Neural progenitor cell (in vitro differentiated cells): ENCODE measurements at regions not wholly inside any gene's neighbourhood (a gene's known extent, or its start where the extent isn't known, plus 50 kb on each side); places are given as distances from the start of the nearest gene placed in this dataset.

ENCODE experiments used
- DNase-seq: peaks from one replicate; pipeline ENCODE4 v3.0.0-alpha.2; 2016; ENCODE audit warnings: low spot score
- H2AFZ ChIP-seq: fragments of 200-600 bp; sonication (generic); replicated peaks from 2 replicates; pipeline ENCODE4 v1.6.1; 2016; ENCODE audit warnings: antibody characterized with exemption
- H3F3A ChIP-seq: fragments of 200-600 bp; sonication (generic); 2 replicates; pipeline ENCODE4 v1.6.1; 2016; ENCODE audit warnings: antibody characterized with exemption, low read depth
- H3K27ac ChIP-seq: fragments of 200-600 bp; sonication (generic); 2 replicates; pipeline ENCODE4 v1.5.1; 2016; ENCODE audit warnings: mild to moderate bottlenecking
- H3K27me3 ChIP-seq: fragments of 200-600 bp; sonication (generic); 2 replicates; pipeline ENCODE4 v1.6.1; 2016; ENCODE audit warnings: mild to moderate bottlenecking, moderate library complexity
- H3K36me3 ChIP-seq: fragments of 200-600 bp; sonication (generic); 2 replicates; pipeline ENCODE4 v1.5.1; 2016
- H3K4me1 ChIP-seq: fragments of 200-600 bp; sonication (generic); 2 replicates; pipeline ENCODE4 v1.6.1; 2016; ENCODE audit warnings: mixed run types
- H3K4me2 ChIP-seq: fragments of 200-600 bp; sonication (generic); 2 replicates; pipeline ENCODE4 v1.6.1; 2016
- H3K4me3 ChIP-seq: fragments of 200-600 bp; sonication (generic); 2 replicates; pipeline ENCODE4 v1.5.1; 2016
- H3K79me2 ChIP-seq: fragments of 200-600 bp; sonication (generic); 2 replicates; pipeline ENCODE4 v1.6.1; 2016; ENCODE audit warnings: low read depth
- H3K9ac ChIP-seq: fragments of 200-600 bp; sonication (generic); 2 replicates; pipeline ENCODE4 v1.6.1; 2016
- H3K9me3 ChIP-seq: fragments of 200-600 bp; sonication (generic); 2 replicates; pipeline ENCODE4 v1.5.1; 2016; ENCODE audit warnings: low read depth
- H4K20me1 ChIP-seq: fragments of 200-600 bp; sonication (generic); 2 replicates; pipeline ENCODE4 v1.6.1; 2016; ENCODE audit warnings: low read depth
- H3K27ac Mint-ChIP-seq: 3 replicates; pipeline ENCODE4 v1.8.0; 2021; ENCODE audit warnings: mixed read lengths
- H3K27me3 Mint-ChIP-seq: 2 replicates; pipeline ENCODE4 v1.8.0; 2022; ENCODE audit warnings: low read depth, mild to moderate bottlenecking, inconsistent platforms, moderate library complexity, mixed read lengths; ENCODE audit not compliant: insufficient read depth
- H3K36me3 Mint-ChIP-seq: 3 replicates; pipeline ENCODE4 v1.8.0; 2021; ENCODE audit warnings: mixed read lengths
- H3K4me1 Mint-ChIP-seq: 3 replicates; pipeline ENCODE4 v1.8.0; 2021; ENCODE audit warnings: mixed read lengths
- H3K4me3 Mint-ChIP-seq: 3 replicates; pipeline ENCODE4 v1.8.0; 2021; ENCODE audit warnings: mild to moderate bottlenecking, moderate library complexity, mixed read lengths
- H3K9me3 Mint-ChIP-seq: 3 replicates; pipeline ENCODE4 v1.8.0; 2020; ENCODE audit warnings: mixed read lengths
- EZH2 ChIP-seq: fragments of 200-600 bp; sonication (generic); IDR thresholded peaks from 2 replicates; pipeline ENCODE4 v1.6.1; 2017; ENCODE audit warnings: antibody characterized with exemption, mild to moderate bottlenecking, moderate library complexity
- EZH2phosphoT487 ChIP-seq: fragments of 200-600 bp; sonication (generic); IDR thresholded peaks from 2 replicates; pipeline ENCODE4 v1.6.1; 2017; ENCODE audit warnings: antibody characterized with exemption
- TF ChIP-seq, protein P1 (sequence below): fragments of 200-600 bp; sonication (generic); IDR thresholded peaks from 2 replicates; pipeline ENCODE4 v1.5.1; 2017; ENCODE audit warnings: antibody characterized with exemption, mild to moderate bottlenecking

DNA sequence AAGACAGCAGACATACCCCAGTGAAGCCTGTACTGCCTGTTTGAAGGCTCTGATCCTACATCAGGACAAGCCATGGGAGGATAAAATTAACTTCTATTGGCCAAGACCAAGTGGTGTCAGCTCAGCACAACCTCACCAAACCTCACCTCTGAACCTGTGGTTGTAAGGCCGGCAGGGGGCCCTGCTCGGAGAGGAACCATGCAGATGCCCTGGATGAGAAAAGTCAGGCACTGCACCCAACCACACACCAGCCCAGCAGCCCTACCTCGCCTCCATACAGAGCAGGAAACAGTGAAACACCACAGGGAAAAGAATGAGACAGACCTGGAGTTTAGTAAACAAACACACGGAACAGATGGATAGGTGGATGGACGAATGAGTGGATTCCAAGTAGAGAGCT is 70.0 kb upstream of the PAX7 start:
- Histone ChIP-seq H3K79me2 (no peaks in the 10 kb centered on the region), H3F3A (peaks cover 49% of the 10 kb centered on the region), H3K4me3 (no peak overlapping the region), H3K4me1 (peaks cover 33% of the 10 kb centered on the region), H3K27ac (no peak overlapping the region), H3K27me3 (peaks cover 17% of the 10 kb centered on the region), H2AFZ (no peak overlapping the region), H3K9me3 (no peaks in the 10 kb centered on the region), H3K36me3 (no peaks in the 10 kb centered on the region), H3K9ac (no peak overlapping the region), H3K4me2 (no peak overlapping the region), H4K20me1 (peaks cover 16% of the 10 kb centered on the region)
- Mint-ChIP-seq H3K4me3 (no peak overlapping the region), H3K4me1 (peaks cover 34% of the 10 kb centered on the region), H3K36me3 (no peaks in the 10 kb centered on the region), H3K27ac (no peak overlapping the region), H3K9me3 (no peaks in the 10 kb centered on the region), H3K27me3 (peaks cover 8% of the 10 kb centered on the region)
- TF ChIP-seq, protein P1, sequence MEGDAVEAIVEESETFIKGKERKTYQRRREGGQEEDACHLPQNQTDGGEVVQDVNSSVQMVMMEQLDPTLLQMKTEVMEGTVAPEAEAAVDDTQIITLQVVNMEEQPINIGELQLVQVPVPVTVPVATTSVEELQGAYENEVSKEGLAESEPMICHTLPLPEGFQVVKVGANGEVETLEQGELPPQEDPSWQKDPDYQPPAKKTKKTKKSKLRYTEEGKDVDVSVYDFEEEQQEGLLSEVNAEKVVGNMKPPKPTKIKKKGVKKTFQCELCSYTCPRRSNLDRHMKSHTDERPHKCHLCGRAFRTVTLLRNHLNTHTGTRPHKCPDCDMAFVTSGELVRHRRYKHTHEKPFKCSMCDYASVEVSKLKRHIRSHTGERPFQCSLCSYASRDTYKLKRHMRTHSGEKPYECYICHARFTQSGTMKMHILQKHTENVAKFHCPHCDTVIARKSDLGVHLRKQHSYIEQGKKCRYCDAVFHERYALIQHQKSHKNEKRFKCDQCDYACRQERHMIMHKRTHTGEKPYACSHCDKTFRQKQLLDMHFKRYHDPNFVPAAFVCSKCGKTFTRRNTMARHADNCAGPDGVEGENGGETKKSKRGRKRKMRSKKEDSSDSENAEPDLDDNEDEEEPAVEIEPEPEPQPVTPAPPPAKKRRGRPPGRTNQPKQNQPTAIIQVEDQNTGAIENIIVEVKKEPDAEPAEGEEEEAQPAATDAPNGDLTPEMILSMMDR = peak; percentile 10
- no peak for TF ChIP-seq EZH2
- DNase-seq = no peak

DNA sequence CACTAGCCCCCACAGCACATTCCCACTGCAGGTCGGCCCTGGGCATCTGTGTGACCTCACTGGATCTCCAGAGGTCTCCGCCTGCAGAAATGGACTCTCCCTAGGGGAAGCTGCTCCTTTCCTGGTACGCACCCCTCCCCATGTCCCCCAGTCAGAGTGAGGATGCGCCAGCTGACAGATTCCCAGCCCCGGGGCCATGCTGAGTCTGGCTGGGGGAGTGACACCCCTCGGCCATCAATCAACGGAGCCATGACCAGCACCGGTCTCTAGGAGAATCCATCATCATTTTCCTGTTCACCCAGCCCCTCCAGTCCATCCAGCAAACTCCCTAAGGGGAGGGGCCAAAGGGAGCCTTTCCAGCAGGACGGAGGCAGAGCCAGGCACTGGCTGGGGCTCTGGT is 68.7 kb upstream of the PAX7 start:
- Histone ChIP-seq H3K9me3 (no peaks in the 10 kb centered on the region), H2AFZ (no peak overlapping the region), H3K36me3 (no peaks in the 10 kb centered on the region), H3K79me2 (no peaks in the 10 kb centered on the region), H3K9ac (no peak overlapping the region), H4K20me1 (peaks cover 13% of the 10 kb centered on the region), H3K27me3 (peaks cover 17% of the 10 kb centered on the region), H3K4me1 (peaks cover 27% of the 10 kb centered on the region), H3K4me2 (no peak overlapping the region), H3K27ac (no peak overlapping the region), H3F3A (peaks cover 41% of the 10 kb centered on the region), H3K4me3 (no peak overlapping the region)
- H3K4me3 Mint-ChIP-seq = no peak overlapping the region
- peaks cover 6% of the 10 kb centered on the region for H3K27me3 Mint-ChIP-seq
- H3K36me3 Mint-ChIP-seq = no peaks in the 10 kb centered on the region
- DNase-seq = no peak
- no peak overlapping the region for H3K27ac Mint-ChIP-seq
- TF ChIP-seq EZH2 (no peak), EZH2phosphoT487 (no peak)
- TF ChIP-seq, protein P1 = no peak
- no peaks in the 10 kb centered on the region for H3K9me3 Mint-ChIP-seq
- peaks cover 27% of the 10 kb centered on the region for H3K4me1 Mint-ChIP-seq

DNA sequence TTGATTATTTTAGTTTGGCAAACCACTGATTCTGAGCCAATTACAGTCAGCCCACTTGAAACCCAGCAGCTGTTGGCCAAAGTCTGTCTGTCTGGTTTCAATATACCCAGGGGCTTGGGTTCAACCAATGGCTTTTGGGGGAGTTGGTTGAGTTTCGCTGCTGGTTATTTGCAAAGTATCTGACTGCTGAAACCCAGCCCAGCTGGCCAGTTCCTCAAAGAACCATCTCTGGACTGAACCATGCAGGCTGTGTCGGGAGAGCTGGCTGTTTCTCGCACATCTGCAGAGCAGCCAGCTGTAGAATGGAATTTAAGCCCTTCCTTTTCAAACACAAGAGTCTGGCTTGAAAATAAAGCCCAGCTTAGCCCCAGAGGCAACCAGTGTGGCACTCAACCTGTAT is 66.0 kb upstream of the PAX7 start:
- Histone ChIP-seq H3F3A (peaks cover 14% of the 10 kb centered on the region), H3K4me2 (peak overlapping the region; percentile 19), H3K9ac (no peak overlapping the region), H3K79me2 (no peaks in the 10 kb centered on the region), H3K27me3 (peaks cover 3% of the 10 kb centered on the region), H3K4me3 (no peak overlapping the region), H3K27ac (no peak overlapping the region), H2AFZ (no peak overlapping the region), H3K36me3 (no peaks in the 10 kb centered on the region), H4K20me1 (no peaks in the 10 kb centered on the region), H3K4me1 (peaks cover 9% of the 10 kb centered on the region), H3K9me3 (no peaks in the 10 kb centered on the region)
- H3K27me3 Mint-ChIP-seq = no peaks in the 10 kb centered on the region
- no peaks in the 10 kb centered on the region for H3K36me3 Mint-ChIP-seq
- peak overlapping the region; percentile 21 for H3K27ac Mint-ChIP-seq
- no peak overlapping the region for H3K4me3 Mint-ChIP-seq
- TF ChIP-seq EZH2phosphoT487 (no peak), EZH2 (no peak)
- TF ChIP-seq, protein P1 = no peak
- peak; percentile 45 for DNase-seq
- H3K4me1 Mint-ChIP-seq = peaks cover 4% of the 10 kb centered on the region
- no peaks in the 10 kb centered on the region for H3K9me3 Mint-ChIP-seq
